IMR-90 (cell line): ENCODE measurements at regions not wholly inside any gene's neighbourhood (a gene's known extent, or its start where the extent isn't known, plus 50 kb on each side); places are given as distances from the start of the nearest gene placed in this dataset.

Source experiments
- CHD1 ChIP-seq: IDR thresholded peaks from 2 replicates; pipeline ENCODE4 v1.6.1; 2012; ENCODE audit warnings: low read depth, low read length, improper control_type of control experiment
- CTCF ChIP-seq: conservative IDR thresholded peaks from 2 replicates; pipeline ENCODE4 v1.5.1; 2012; ENCODE audit warnings: mild to moderate bottlenecking, low read depth, low read length, improper control_type of control experiment
- ELK1 ChIP-seq: fragments of 150-350 bp; IDR thresholded peaks from 2 replicates; pipeline ENCODE4 v1.6.1; 2016; ENCODE audit warnings: low read depth, mild to moderate bottlenecking, low read length, moderate library complexity, borderline replicate concordance
- MAFK ChIP-seq: IDR thresholded peaks from 2 replicates; pipeline ENCODE4 v1.6.1; 2012; ENCODE audit warnings: low read depth, low read length, improper control_type of control experiment
- MAZ ChIP-seq: IDR thresholded peaks from 2 replicates; pipeline ENCODE4 v1.6.1; 2012; ENCODE audit warnings: low read depth, mild to moderate bottlenecking, low read length, improper control_type of control experiment, moderate library complexity, borderline replicate concordance
- POLR2A ChIP-seq: IDR thresholded peaks from 2 replicates; pipeline ENCODE4 v1.6.1; 2012; ENCODE audit warnings: mild to moderate bottlenecking, low read depth, low read length
- RAD21 ChIP-seq: IDR thresholded peaks from 2 replicates; pipeline ENCODE4 v1.6.1; 2012; ENCODE audit warnings: low read length, improper control_type of control experiment
- SMC3 ChIP-seq: fragments of 150-350 bp; IDR thresholded peaks from 2 replicates; pipeline ENCODE4 v1.6.1; 2016; ENCODE audit warnings: low read depth, mild to moderate bottlenecking, antibody characterized with exemption, low read length, moderate library complexity
- USF2 ChIP-seq: fragments of 150-350 bp; IDR thresholded peaks from 2 replicates; pipeline ENCODE4 v1.6.1; 2017; ENCODE audit warnings: mild to moderate bottlenecking, antibody characterized with exemption, low read length, low read depth

GRCh38 chr9:1738511-1739100 is 276.5 kb upstream of the SMARCA2 start:
- no peak for TF ChIP-seq CTCF
- no peak for TF ChIP-seq POLR2A
- no peak for TF ChIP-seq RAD21
- TF ChIP-seq MAFK: no peak
- no peak for TF ChIP-seq MAZ
- TF ChIP-seq ELK1: no peak
- TF ChIP-seq SMC3: no peak
- no peak for TF ChIP-seq USF2
- TF ChIP-seq CHD1: no peak
